Panc1 (cell line): ENCODE measurements at regions not wholly inside any gene's neighbourhood (a gene's known extent, or its start where the extent isn't known, plus 50 kb on each side); places are given as distances from the start of the nearest gene placed in this dataset.

Source experiments
- ATAC-seq: fragments of 200-7000 bp; cut with Tn5 transposase; 2 replicates; pipeline ENCODE4 v1.9.1; 2020; ENCODE audit warnings: mild to moderate bottlenecking, moderate library complexity
- BruUV-seq: library from RNA; stranded (reverse); fragments of 400-500 nt; replicated peaks from 2 replicates; lab custom pipeline; 2021; lab: Mats Ljungman, UMichigan
- CTCF ChIA-PET: fragments of 300-600 bp; sonication (Branson Sonifier 250); formaldehyde crosslinking; loops from one replicate; lab custom pipeline; 2022; ENCODE audit warnings: antibody characterized with exemption; lab: Charles Lee
- POLR2A ChIA-PET: fragments of 300-600 bp; sonication (Branson Sonifier 250); formaldehyde crosslinking; loops from one replicate; lab custom pipeline; 2022; ENCODE audit warnings: antibody characterized with exemption; lab: Charles Lee
- DNase-seq: peaks from one replicate; pipeline ENCODE4 v3.0.0-alpha.2; 2010; ENCODE audit warnings: low read depth, low spot score
- H3K27ac ChIP-seq: 2 replicates; pipeline ENCODE4 v1.5.1; 2011; ENCODE audit warnings: mild to moderate bottlenecking, low read length, inconsistent platforms
- H3K27me3 ChIP-seq: fragments of 200-500 bp; sonication (Bioruptor generic); 2 replicates; pipeline ENCODE4 v1.6.0; 2014; ENCODE audit warnings: low read length, inconsistent platforms; ENCODE audit not compliant: control insufficient read depth, insufficient read depth
- H3K36me3 ChIP-seq: fragments of 200-500 bp; sonication (Bioruptor generic); 2 replicates; pipeline ENCODE4 v1.5.1; 2014; ENCODE audit warnings: inconsistent platforms, mild to moderate bottlenecking, low read length, moderate library complexity; ENCODE audit not compliant: control insufficient read depth, insufficient read depth
- H3K4me1 ChIP-seq: 2 replicates; pipeline ENCODE4 v1.5.1; 2011; ENCODE audit warnings: inconsistent platforms, mild to moderate bottlenecking, low read length, moderate library complexity; ENCODE audit not compliant: control insufficient read depth, insufficient read depth
- H3K4me3 ChIP-seq, 2 experiments: 2 replicates each; pipeline ENCODE4 v1.5.1; 2011 to 2012; ENCODE audit warnings: low read depth in 2 of 2, low read length in 2 of 2, mild to moderate bottlenecking in 2 of 2, inconsistent platforms in 1 of 2, moderate library complexity in 1 of 2
- H3K9me3 ChIP-seq: fragments of 200-500 bp; sonication (Bioruptor generic); 2 replicates; pipeline ENCODE4 v1.5.1; 2014; ENCODE audit warnings: low read depth, mild to moderate bottlenecking, inconsistent platforms, low read length, moderate library complexity; ENCODE audit not compliant: control insufficient read depth, insufficient read depth
- POLR2AphosphoS5 ChIP-seq: IDR thresholded peaks from 2 replicates; pipeline ENCODE4 v1.6.1; 2012; ENCODE audit warnings: mild to moderate bottlenecking, low read depth, low read length, moderate library complexity
- SIN3A ChIP-seq: IDR thresholded peaks from 2 replicates; pipeline ENCODE4 v1.6.1; 2012; ENCODE audit warnings: low read depth, mild to moderate bottlenecking, low read length, moderate library complexity, borderline replicate concordance; ENCODE audit not compliant: insufficient read depth
- TCF7L2 ChIP-seq: IDR thresholded peaks from 2 replicates; pipeline ENCODE4 v1.6.1; 2011; ENCODE audit warnings: mild to moderate bottlenecking, low read depth, low read length, inconsistent platforms
- in situ Hi-C: cut with HindIII; loops from 2 replicates; pipeline ENCODE4 v1.10.0; 2016; ENCODE audit warnings: low sequenced_read_pairs, low pct_unique_long_range_greater_than_20kb
- intact Hi-C: fragments of 100-400 bp; cut with micrococcal nuclease; formaldehyde crosslinking; loops from one replicate; pipeline ENCODE4 v1.10.0; 2022; ENCODE audit not compliant: unreplicated experiment
- TF ChIP-seq, protein P1 (sequence below): fragments of 450-650 bp; IDR thresholded peaks from 2 replicates; pipeline ENCODE4 v1.5.1; 2017; ENCODE audit warnings: mild to moderate bottlenecking
- TF ChIP-seq, protein P2 (sequence below), 2 experiments: IDR thresholded peaks; 2 replicates each; pipeline ENCODE4 v1.6.1; 2011 to 2012; ENCODE audit warnings: low read depth in 2 of 2, control low read depth in 1 of 2, low read length in 1 of 2, mild to moderate bottlenecking in 1 of 2, moderate library complexity in 1 of 2; ENCODE audit not compliant: insufficient read depth in 1 of 2

DNA sequence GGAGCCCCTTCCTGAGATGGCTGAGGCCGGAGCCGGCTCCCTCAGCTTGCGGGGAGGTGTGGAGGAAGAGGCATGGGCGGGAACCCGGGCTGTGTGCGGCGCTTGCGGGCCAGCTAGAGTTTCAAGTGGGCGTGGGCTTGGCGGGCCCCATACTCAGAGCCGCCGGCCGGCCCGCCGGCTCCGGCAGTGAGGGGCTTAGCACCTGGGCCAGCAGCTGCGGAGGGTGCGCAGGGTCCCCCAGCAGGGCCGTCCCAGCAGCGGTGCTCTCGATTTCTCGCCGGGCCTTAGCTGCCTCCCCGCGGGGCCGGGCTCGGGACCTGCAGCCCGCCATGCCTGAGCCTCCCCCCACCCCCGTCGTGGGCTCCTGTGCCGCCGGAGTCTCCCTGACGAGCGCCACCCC lies 67.9 kb upstream of the SLC28A3 start:
- ChIA-PET CTCF (no interaction called here), POLR2A (no interaction called here)
- DNase-seq (no peak), ATAC-seq (no peak)
- H3K4me1 ChIP-seq = no peaks in the 10 kb centered on the region
- in situ Hi-C loops = no loop called here
- H3K27me3 ChIP-seq = no peaks in the 10 kb centered on the region
- H3K4me3 ChIP-seq = no peak overlapping the region
- no peaks in the 10 kb centered on the region for H3K9me3 ChIP-seq
- intact Hi-C loops = no loop called here
- no peak overlapping the region for H3K27ac ChIP-seq
- BruUV-seq = no TSS peak
- no peaks in the 10 kb centered on the region for H3K36me3 ChIP-seq
- TF ChIP-seq, protein P1, sequence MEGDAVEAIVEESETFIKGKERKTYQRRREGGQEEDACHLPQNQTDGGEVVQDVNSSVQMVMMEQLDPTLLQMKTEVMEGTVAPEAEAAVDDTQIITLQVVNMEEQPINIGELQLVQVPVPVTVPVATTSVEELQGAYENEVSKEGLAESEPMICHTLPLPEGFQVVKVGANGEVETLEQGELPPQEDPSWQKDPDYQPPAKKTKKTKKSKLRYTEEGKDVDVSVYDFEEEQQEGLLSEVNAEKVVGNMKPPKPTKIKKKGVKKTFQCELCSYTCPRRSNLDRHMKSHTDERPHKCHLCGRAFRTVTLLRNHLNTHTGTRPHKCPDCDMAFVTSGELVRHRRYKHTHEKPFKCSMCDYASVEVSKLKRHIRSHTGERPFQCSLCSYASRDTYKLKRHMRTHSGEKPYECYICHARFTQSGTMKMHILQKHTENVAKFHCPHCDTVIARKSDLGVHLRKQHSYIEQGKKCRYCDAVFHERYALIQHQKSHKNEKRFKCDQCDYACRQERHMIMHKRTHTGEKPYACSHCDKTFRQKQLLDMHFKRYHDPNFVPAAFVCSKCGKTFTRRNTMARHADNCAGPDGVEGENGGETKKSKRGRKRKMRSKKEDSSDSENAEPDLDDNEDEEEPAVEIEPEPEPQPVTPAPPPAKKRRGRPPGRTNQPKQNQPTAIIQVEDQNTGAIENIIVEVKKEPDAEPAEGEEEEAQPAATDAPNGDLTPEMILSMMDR = no peak
- TF ChIP-seq SIN3A (no peak), TCF7L2 (no peak), POLR2AphosphoS5 (no peak)
- TF ChIP-seq, protein P2, sequence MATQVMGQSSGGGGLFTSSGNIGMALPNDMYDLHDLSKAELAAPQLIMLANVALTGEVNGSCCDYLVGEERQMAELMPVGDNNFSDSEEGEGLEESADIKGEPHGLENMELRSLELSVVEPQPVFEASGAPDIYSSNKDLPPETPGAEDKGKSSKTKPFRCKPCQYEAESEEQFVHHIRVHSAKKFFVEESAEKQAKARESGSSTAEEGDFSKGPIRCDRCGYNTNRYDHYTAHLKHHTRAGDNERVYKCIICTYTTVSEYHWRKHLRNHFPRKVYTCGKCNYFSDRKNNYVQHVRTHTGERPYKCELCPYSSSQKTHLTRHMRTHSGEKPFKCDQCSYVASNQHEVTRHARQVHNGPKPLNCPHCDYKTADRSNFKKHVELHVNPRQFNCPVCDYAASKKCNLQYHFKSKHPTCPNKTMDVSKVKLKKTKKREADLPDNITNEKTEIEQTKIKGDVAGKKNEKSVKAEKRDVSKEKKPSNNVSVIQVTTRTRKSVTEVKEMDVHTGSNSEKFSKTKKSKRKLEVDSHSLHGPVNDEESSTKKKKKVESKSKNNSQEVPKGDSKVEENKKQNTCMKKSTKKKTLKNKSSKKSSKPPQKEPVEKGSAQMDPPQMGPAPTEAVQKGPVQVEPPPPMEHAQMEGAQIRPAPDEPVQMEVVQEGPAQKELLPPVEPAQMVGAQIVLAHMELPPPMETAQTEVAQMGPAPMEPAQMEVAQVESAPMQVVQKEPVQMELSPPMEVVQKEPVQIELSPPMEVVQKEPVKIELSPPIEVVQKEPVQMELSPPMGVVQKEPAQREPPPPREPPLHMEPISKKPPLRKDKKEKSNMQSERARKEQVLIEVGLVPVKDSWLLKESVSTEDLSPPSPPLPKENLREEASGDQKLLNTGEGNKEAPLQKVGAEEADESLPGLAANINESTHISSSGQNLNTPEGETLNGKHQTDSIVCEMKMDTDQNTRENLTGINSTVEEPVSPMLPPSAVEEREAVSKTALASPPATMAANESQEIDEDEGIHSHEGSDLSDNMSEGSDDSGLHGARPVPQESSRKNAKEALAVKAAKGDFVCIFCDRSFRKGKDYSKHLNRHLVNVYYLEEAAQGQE (IDR thresholded peaks at IDR 0.05; ENCODE audit: insufficient read depth in 1 of 2, low read depth in 2 of 2, low read length in 1 of 2) = no peak

DNA sequence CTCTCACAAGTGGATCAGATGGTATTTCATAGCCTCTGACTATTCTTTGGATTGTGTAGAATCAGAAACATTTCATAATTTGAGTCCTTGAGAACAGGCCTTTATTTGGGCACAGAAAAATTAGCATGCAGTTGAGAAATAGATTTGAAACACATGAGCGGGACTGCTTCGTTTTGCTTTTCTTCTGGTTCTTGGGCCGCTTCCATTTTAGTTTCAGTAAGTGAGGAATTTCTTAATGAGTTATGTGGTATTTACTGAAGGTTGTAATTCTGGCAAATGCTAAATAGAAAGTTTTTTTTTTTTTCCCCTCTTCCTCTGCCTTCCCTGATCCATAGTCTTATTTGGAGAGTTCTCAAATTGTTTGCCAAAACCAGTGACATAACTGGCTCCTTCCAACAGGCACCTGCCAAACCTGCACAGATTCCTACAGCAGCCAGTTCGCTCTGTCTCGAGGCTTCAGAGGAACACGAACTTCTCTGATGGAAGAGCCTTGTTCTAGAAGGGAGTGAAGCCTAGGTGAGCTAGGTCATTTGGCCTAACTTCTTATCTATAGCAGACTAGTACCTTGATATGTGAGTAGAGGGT lies 71.2 kb upstream of the SLC28A3 start:
- in situ Hi-C loops (no loop called here), intact Hi-C loops (no loop called here)
- H3K36me3 ChIP-seq = no peaks in the 10 kb centered on the region
- ChIA-PET POLR2A (no interaction called here), CTCF (no interaction called here)
- no peak overlapping the region for H3K27ac ChIP-seq
- H3K27me3 ChIP-seq = no peaks in the 10 kb centered on the region; the same call in 1 of the 2 replicates
- DNase-seq = no peak
- no peak for ATAC-seq
- no peaks in the 10 kb centered on the region for H3K9me3 ChIP-seq
- no peak overlapping the region for H3K4me3 ChIP-seq
- no peaks in the 10 kb centered on the region for H3K4me1 ChIP-seq
- TF ChIP-seq TCF7L2 (no peak), SIN3A (no peak), POLR2AphosphoS5 (no peak)
- TF ChIP-seq, protein P2 (IDR thresholded peaks at IDR 0.05; ENCODE audit: insufficient read depth in 1 of 2, low read depth in 2 of 2, low read length in 1 of 2) = no peak
- TF ChIP-seq, protein P1 = no peak
- no TSS peak for BruUV-seq
